HEK293 (cell line): ENCODE measurements at regions not wholly inside any gene's neighbourhood (a gene's known extent, or its start where the extent isn't known, plus 50 kb on each side); places are given as distances from the start of the nearest gene placed in this dataset.

Source experiments
- CTCF ChIA-PET: fragments of 350-600 bp; formaldehyde crosslinking; extraction: SDS; loops from one replicate; lab custom pipeline; 2021; ENCODE audit warnings: antibody characterized with exemption; lab: Yijun Ruan, JAX
- POLR2A ChIA-PET: fragments of 300-600 bp; formaldehyde crosslinking; extraction: SDS; loops from one replicate; lab custom pipeline; 2020; ENCODE audit warnings: antibody characterized with exemption, inconsistent platforms; lab: Yijun Ruan, JAX
- H3K27ac ChIP-seq: fragments of 200-500 bp; sonication (Bioruptor generic); 2 replicates; pipeline ENCODE4 v1.5.1; 2014; ENCODE audit warnings: low read depth, low read length, control low read depth, inconsistent platforms; ENCODE audit errors: extremely low read depth
- H3K36me3 ChIP-seq, 2 experiments: fragments of 200-500 bp in 1 of 2; sonication (Bioruptor generic) in 1 of 2; 1 replicate in 1 of 2; 2 replicates in 1 of 2; pipeline ENCODE4 v1.5.1; 2014 to 2017; ENCODE audit warnings: inconsistent platforms in 2 of 2, low read length in 2 of 2; ENCODE audit not compliant: control insufficient read depth in 2 of 2, insufficient read depth in 1 of 2
- H3K4me1 ChIP-seq: fragments of 200-500 bp; sonication (Bioruptor generic); 2 replicates; pipeline ENCODE4 v1.5.1; 2014; ENCODE audit warnings: mild to moderate bottlenecking, low read length, inconsistent platforms; ENCODE audit not compliant: control insufficient read depth, insufficient read depth
- H3K4me3 ChIP-seq: 2 replicates; pipeline ENCODE4 v1.5.1; 2011; ENCODE audit warnings: low read depth, mild to moderate bottlenecking, control low read depth, low read length, moderate library complexity
- H3K9me3 ChIP-seq: fragments of 200-500 bp; sonication (Bioruptor generic); 2 replicates; pipeline ENCODE4 v1.5.1; 2014; ENCODE audit warnings: low read depth, low read length, inconsistent platforms; ENCODE audit not compliant: control insufficient read depth, insufficient read depth
- KLF8 ChIP-seq: fragments of 450-650 bp; formaldehyde crosslinking; IDR thresholded peaks from 2 replicates; pipeline ENCODE4 v1.5.1; 2016; ENCODE audit warnings: missing biosample characterization, missing genetic modification characterization
- SETDB1 ChIP-seq: IDR thresholded peaks from one replicate; pipeline ENCODE4 v1.6.1; 2017; ENCODE audit warnings: mild to moderate bottlenecking, low read length, moderate library complexity, mixed read lengths; ENCODE audit not compliant: insufficient read length
- WT1 ChIP-seq: fragments of 450-650 bp; formaldehyde crosslinking; IDR thresholded peaks from 2 replicates; pipeline ENCODE4 v1.5.1; 2016; ENCODE audit warnings: missing biosample characterization, missing genetic modification characterization
- ZNF112 ChIP-seq: fragments of 450-650 bp; formaldehyde crosslinking; IDR thresholded peaks from 2 replicates; pipeline ENCODE4 v1.5.0; 2017; ENCODE audit warnings: missing biosample characterization, missing genetic modification characterization
- ZNF114 ChIP-seq: fragments of 450-650 bp; formaldehyde crosslinking; IDR thresholded peaks from 2 replicates; pipeline ENCODE4 v1.5.0; 2017; ENCODE audit warnings: missing biosample characterization, missing genetic modification characterization
- ZNF140 ChIP-seq: fragments of 450-650 bp; formaldehyde crosslinking; IDR thresholded peaks from 2 replicates; pipeline ENCODE4 v1.5.1; 2016; ENCODE audit warnings: missing biosample characterization, missing genetic modification characterization
- ZNF16 ChIP-seq: fragments of 450-650 bp; formaldehyde crosslinking; IDR thresholded peaks from 2 replicates; pipeline ENCODE4 v1.5.1; 2016; ENCODE audit warnings: low read depth, missing biosample characterization, missing genetic modification characterization
- ZNF184 ChIP-seq: fragments of 450-650 bp; IDR thresholded peaks from 2 replicates; pipeline ENCODE4 v1.5.1; 2018; ENCODE audit warnings: missing biosample characterization, mild to moderate bottlenecking, missing genetic modification characterization
- ZNF214 ChIP-seq: fragments of 450-650 bp; formaldehyde crosslinking; IDR thresholded peaks from 2 replicates; pipeline ENCODE4 v1.5.1; 2017; ENCODE audit warnings: missing biosample characterization, mild to moderate bottlenecking, missing genetic modification characterization, borderline replicate concordance
- ZNF274 ChIP-seq, 2 experiments: fragments of 200-500 bp in 1 of 2; fragments of 450-650 bp in 1 of 2; sonication (Bioruptor generic) in 1 of 2; formaldehyde crosslinking in 1 of 2; IDR thresholded peaks; 2 replicates each; pipeline versions ENCODE4 v1.5.1 to v1.6.1; 2014 to 2016; ENCODE audit warnings: borderline replicate concordance in 1 of 2, inconsistent platforms in 1 of 2, low read length in 1 of 2, missing biosample characterization in 1 of 2, missing genetic modification characterization in 1 of 2
- ZNF354C ChIP-seq: fragments of 450-650 bp; formaldehyde crosslinking; IDR thresholded peaks from 2 replicates; pipeline ENCODE4 v1.5.1; 2016; ENCODE audit warnings: missing biosample characterization, missing genetic modification characterization, low read depth, borderline replicate concordance
- ZNF555 ChIP-seq: fragments of 450-650 bp; formaldehyde crosslinking; conservative IDR thresholded peaks from 2 replicates; pipeline ENCODE4 v1.5.1; 2017; ENCODE audit warnings: missing biosample characterization, mild to moderate bottlenecking, missing genetic modification characterization, inconsistent platforms
- ZNF624 ChIP-seq: fragments of 450-650 bp; formaldehyde crosslinking; IDR thresholded peaks from 2 replicates; pipeline ENCODE4 v1.5.1; 2017; ENCODE audit warnings: missing biosample characterization, missing genetic modification characterization
- ZNF664 ChIP-seq: fragments of 450-650 bp; formaldehyde crosslinking; IDR thresholded peaks from 2 replicates; pipeline ENCODE4 v1.5.1; 2016; ENCODE audit warnings: missing biosample characterization, missing genetic modification characterization
- ZNF701 ChIP-seq: fragments of 450-650 bp; formaldehyde crosslinking; IDR thresholded peaks from 2 replicates; pipeline ENCODE4 v1.5.1; 2016; ENCODE audit warnings: missing biosample characterization, missing genetic modification characterization
- ZNF76 ChIP-seq: fragments of 450-650 bp; formaldehyde crosslinking; IDR thresholded peaks from 2 replicates; pipeline ENCODE4; 2016; ENCODE audit warnings: low read depth, missing biosample characterization, missing genetic modification characterization, borderline replicate concordance
- ZNF843 ChIP-seq: fragments of 450-650 bp; formaldehyde crosslinking; IDR thresholded peaks from 2 replicates; pipeline ENCODE4 v1.5.1; 2016; ENCODE audit warnings: missing biosample characterization, missing genetic modification characterization
- TF ChIP-seq, protein P1 (sequence below): fragments of 450-650 bp; formaldehyde crosslinking; IDR thresholded peaks from 2 replicates; pipeline ENCODE4 v1.5.1; 2017; ENCODE audit warnings: missing biosample characterization, mild to moderate bottlenecking, missing genetic modification characterization, moderate library complexity
- TF ChIP-seq, protein P2 (sequence below): fragments of 450-650 bp; formaldehyde crosslinking; IDR thresholded peaks from 2 replicates; pipeline ENCODE4 v1.5.1; 2016; ENCODE audit warnings: missing biosample characterization, missing genetic modification characterization

DNA sequence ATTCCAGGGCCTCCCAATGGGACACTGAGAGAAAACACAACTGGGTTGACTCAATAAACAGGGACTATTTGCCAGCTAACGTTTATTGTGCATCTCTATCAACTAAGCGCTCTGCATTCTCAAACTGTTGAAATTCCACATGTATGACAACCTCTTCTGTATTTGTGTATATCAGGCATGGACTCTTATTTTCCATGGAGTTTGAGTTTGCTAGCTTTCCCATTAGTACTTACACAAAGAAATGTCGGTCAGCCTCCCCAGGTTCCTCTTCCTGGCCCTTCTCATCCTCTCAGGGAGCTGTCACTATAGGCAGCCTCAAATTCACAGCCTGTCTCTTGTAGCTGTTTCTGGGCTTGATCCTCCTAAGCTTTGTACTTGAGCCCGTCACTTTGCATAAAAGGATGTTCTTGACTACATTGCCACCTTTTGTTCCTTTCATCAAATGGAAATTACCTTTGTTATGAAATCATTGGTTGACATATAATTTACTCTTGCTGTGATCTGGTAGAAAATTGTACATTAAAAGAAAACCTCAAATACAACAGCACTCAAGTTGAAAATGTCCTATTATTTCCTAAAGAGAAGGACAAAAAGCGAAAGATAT, 60.0 kb upstream of the NTPCR start:
- Histone ChIP-seq H3K9me3 (no peaks in the 10 kb centered on the region), H3K36me3 (no peaks in the 10 kb centered on the region), H3K4me1 (no peaks in the 10 kb centered on the region), H3K27ac (no peak overlapping the region), H3K4me3 (no peak overlapping the region)
- TF ChIP-seq ZNF664 (tag by site-specific recombination) (no peak), ZNF140 (tag by site-specific recombination) (no peak), ZNF624 (tag by site-specific recombination) (no peak), WT1 (tag by site-specific recombination) (no peak), ZNF114 (no peak), ZNF354C (tag by site-specific recombination) (no peak), ZNF16 (tag by site-specific recombination) (no peak), KLF8 (no peak), ZNF76 (no peak), ZNF555 (tag by site-specific recombination) (no peak), ZNF843 (tag by site-specific recombination) (no peak), ZNF274 (IDR thresholded peaks at IDR 0.05; ENCODE audit: low read length) (no peak), ZNF274 (tag by site-specific recombination; IDR thresholded peaks at IDR 0.05; ENCODE audit: borderline replicate concordance) (no peak), ZNF214 (tag by site-specific recombination) (no peak)
- TF ChIP-seq, protein P1, sequence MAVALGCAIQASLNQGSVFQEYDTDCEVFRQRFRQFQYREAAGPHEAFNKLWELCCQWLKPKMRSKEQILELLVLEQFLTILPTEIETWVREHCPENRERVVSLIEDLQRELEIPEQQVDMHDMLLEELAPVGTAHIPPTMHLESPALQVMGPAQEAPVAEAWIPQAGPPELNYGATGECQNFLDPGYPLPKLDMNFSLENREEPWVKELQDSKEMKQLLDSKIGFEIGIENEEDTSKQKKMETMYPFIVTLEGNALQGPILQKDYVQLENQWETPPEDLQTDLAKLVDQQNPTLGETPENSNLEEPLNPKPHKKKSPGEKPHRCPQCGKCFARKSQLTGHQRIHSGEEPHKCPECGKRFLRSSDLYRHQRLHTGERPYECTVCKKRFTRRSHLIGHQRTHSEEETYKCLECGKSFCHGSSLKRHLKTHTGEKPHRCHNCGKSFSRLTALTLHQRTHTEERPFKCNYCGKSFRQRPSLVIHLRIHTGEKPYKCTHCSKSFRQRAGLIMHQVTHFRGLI (tag by site-specific recombination) = no peak
- ChIA-PET POLR2A (no interaction called here), CTCF (interaction anchor here (0.6 to 7.4 kb wide), 3 partner anchors 11 to 217 kb away, joined by 3 to 70 read pairs (median 3); no protein-coding TSS in a partner anchor)

DNA sequence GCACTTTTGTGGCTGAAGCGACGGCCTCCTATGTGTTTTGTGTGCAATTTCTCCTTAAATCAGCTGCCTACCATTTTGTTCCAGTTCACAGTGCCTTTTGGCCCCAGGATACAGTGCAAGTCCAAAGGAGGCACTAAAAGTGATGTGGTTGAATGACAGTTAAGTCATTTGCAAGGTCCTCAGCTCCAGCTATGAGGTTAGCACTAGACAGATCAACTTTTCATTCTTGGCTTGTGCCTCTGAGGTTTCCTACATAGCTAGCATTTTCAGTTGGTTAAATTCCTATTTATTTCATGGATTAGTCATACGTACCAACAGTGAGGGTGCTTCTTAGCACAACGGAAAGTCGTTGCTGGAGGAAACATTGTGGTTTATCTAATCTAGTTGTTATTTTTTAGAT, 59.3 kb upstream of the NTPCR start:
- POLR2A ChIA-PET = interaction anchor here (0.8 kb wide), 1 partner anchor 14 kb away, joined by 3 read pairs; no protein-coding TSS in a partner anchor
- H3K36me3 ChIP-seq = no peaks in the 10 kb centered on the region
- TF ChIP-seq, protein P2, sequence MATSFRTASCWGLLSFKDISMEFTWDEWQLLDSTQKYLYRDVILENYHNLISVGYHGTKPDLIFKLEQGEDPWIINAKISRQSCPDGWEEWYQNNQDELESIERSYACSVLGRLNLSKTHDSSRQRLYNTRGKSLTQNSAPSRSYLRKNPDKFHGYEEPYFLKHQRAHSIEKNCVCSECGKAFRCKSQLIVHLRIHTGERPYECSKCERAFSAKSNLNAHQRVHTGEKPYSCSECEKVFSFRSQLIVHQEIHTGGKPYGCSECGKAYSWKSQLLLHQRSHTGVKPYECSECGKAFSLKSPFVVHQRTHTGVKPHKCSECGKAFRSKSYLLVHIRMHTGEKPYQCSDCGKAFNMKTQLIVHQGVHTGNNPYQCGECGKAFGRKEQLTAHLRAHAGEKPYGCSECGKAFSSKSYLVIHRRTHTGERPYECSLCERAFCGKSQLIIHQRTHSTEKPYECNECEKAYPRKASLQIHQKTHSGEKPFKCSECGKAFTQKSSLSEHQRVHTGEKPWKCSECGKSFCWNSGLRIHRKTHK (tag by site-specific recombination) = no peak
- TF ChIP-seq ZNF184 (tag by site-specific recombination) = no peak
- no peak for TF ChIP-seq ZNF112 (tag by site-specific recombination)
- no peak for TF ChIP-seq ZNF701
- TF ChIP-seq SETDB1 = no peak
- TF ChIP-seq, all 188 proteins: peak for 0
- CTCF ChIA-PET = interaction anchor here (0.5 to 7.4 kb wide), 3 partner anchors 11 to 250 kb away, joined by 3 to 70 read pairs (median 3); no protein-coding TSS in a partner anchor
- Histone ChIP-seq H3K4me3 (no peak overlapping the region), H3K27ac (no peak overlapping the region), H3K4me1 (no peaks in the 10 kb centered on the region), H3K9me3 (no peaks in the 10 kb centered on the region)
